Small intestine (tissue), 7 donors: ENCODE measurements at regions not wholly inside any gene's neighbourhood (a gene's known extent, or its start where the extent isn't known, plus 50 kb on each side); places are given as distances from the start of the nearest gene placed in this dataset.

Experiments used
- DNase-seq, 2 donors: peaks; one replicate each; pipeline versions ENCODE4 v3.0.0 to v3.0.0-alpha.2; 2013
- FAIRE-seq: peaks from 2 replicates; lab custom pipeline; 2012; peaks lifted over from hg19 to GRCh38; lab: Jason Lieb, UNC
- H3K27ac ChIP-seq, 3 donors: one replicate each; pipeline ENCODE4 v1.5.1; 2013; ENCODE audit warnings: low read length in 2 of 3, mild to moderate bottlenecking in 2 of 3, control low read depth in 1 of 3, inconsistent platforms in 1 of 3, low read depth in 1 of 3, moderate library complexity in 1 of 3
- H3K27me3 ChIP-seq, 3 donors: one replicate each; pipeline ENCODE4 v1.6.1; 2013; ENCODE audit warnings: low read length in 3 of 3, inconsistent platforms in 1 of 3; ENCODE audit not compliant: control insufficient read depth in 3 of 3, insufficient read depth in 3 of 3
- H3K36me3 ChIP-seq, 3 donors: one replicate each; pipeline ENCODE4 v1.6.1; 2013; ENCODE audit warnings: low read length in 3 of 3, inconsistent platforms in 1 of 3, low read depth in 1 of 3, mild to moderate bottlenecking in 1 of 3, moderate library complexity in 1 of 3; ENCODE audit not compliant: control insufficient read depth in 3 of 3, insufficient read depth in 2 of 3
- H3K4me1 ChIP-seq, 3 donors: one replicate each; pipeline ENCODE4 v1.6.1; 2013; ENCODE audit warnings: low read length in 2 of 3, inconsistent platforms in 1 of 3, low read depth in 1 of 3, mild to moderate bottlenecking in 1 of 3, moderate library complexity in 1 of 3; ENCODE audit not compliant: control insufficient read depth in 3 of 3, insufficient read depth in 2 of 3
- H3K4me3 ChIP-seq, 3 donors: one replicate each; pipeline ENCODE4 v1.5.1; 2013; ENCODE audit warnings: low read length in 3 of 3, control low read depth in 1 of 3, inconsistent platforms in 1 of 3, low read depth in 1 of 3, mild to moderate bottlenecking in 1 of 3, moderate library complexity in 1 of 3
- H3K9me3 ChIP-seq, 2 donors: one replicate each; pipeline ENCODE4 v1.6.1; 2013; ENCODE audit warnings: low read depth in 1 of 2, low read length in 1 of 2; ENCODE audit not compliant: control insufficient read depth in 2 of 2, insufficient read depth in 1 of 2
- WGBS, 3 donors: extraction: QIAGEN DNeasy Blood & Tissue Kit; methylation state at CpG; one replicate each; pipeline ENCODE4 v1.1.7; 2013; 5-methylcytosine and 5-hydroxymethylcytosine counted together
- donor health status: healthy with polysubstance abuse.
- donor health status: control.
- donor health status: control.
- donor health status: Bipolar disorder and iron deficiency.
- donor health status: healthy.

DNA sequence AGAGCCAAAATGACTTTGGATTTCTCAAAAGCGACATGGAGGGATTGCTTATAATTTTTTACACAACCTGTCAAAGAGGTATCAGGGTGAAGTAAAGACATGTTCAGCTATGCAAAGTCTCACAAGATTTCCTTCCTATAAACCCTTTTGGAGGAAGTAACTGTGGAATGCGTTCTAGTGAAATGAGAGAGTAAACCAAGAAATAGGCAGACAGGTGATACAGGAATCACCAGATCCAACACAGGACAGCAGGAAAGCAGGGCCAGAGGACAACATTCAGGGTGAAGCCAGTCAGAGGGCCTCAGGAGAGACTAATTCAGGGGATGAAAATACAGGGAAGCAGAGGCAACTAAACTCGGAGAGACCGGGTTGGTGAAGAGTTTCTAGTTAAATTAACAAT lies 90.4 kb upstream of the MTNR1B start:
- Histone ChIP-seq H3K36me3 (no peaks in the 10 kb centered on the region), H3K27ac (no peak overlapping the region), H3K9me3 (no peaks in the 10 kb centered on the region), H3K27me3 (peaks cover 0 to 4% (median 0%) of the 10 kb centered on the region in 3 donors), H3K4me1 (no peaks in the 10 kb centered on the region), H3K4me3 (no peak overlapping the region)
- WGBS, 3 donors, result 77 to 82% (median 79%) methylated on average over 4 of the region's 4 CpGs
- no peak for DNase-seq
- FAIRE-seq, result no peak

DNA sequence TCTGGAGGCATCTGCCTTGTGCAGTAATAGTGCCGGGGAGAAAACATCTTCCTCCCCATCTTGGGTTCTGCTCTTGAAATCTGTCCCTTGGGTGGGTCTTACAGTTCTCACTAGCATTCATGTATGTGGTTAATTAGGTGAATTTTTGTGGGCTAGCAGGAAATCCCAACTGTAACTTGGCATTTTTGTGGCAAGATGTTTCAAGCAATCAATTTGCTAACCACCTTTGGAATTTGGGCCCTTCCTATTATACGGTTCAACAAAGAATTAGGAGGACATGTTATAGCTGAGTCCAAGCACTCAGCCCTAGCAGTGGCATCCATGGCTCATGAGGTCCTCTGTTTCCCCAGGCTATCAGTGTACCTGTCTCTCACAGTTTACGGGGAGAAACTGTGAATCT lies 89.1 kb upstream of the MTNR1B start:
- 82 to 90% (median 85%) methylated on average over 3 of the region's 3 CpGs for WGBS, 3 donors
- no peak for DNase-seq
- Histone ChIP-seq H3K36me3 (no peaks in the 10 kb centered on the region), H3K27ac (no peak overlapping the region), H3K4me1 (no peaks in the 10 kb centered on the region), H3K27me3 (peaks cover 0 to 4% (median 0%) of the 10 kb centered on the region in 3 donors), H3K9me3 (no peaks in the 10 kb centered on the region), H3K4me3 (no peak overlapping the region)
- no peak for FAIRE-seq

DNA sequence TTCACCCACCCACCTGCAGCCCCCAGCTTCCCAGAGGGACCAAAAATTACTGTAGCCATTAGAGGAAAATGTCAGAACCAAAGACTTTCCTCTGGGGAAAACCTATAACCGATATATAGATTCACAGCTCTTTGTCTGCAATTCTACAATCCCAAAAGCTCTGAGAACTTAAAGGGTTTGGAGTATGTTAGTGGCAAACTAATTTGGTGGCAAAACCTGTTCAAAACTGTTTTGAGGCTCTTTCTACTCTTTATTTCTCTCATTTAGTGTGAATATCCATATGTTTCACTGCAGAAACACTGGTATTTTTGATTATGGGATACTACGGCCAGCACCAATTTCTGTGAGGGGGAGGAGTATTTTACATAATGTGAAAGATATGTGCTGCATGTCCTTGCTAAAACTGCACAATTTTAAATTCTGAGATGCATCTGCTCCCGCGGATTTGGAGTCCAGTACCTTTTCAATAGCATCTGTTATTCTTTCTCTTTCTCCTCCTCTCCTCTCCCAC lies 87.5 kb upstream of the MTNR1B start:
- H3K9me3 ChIP-seq, result no peaks in the 10 kb centered on the region
- H3K4me1 ChIP-seq, result no peaks in the 10 kb centered on the region
- DNase-seq (no peak), FAIRE-seq (no peak)
- 92 to 93% (median 92%) methylated on average over 4 of the region's 4 CpGs for WGBS, 3 donors
- peaks cover 0 to 4% (median 0%) of the 10 kb centered on the region in 3 donors for H3K27me3 ChIP-seq
- H3K27ac ChIP-seq, result no peak overlapping the region
- H3K4me3 ChIP-seq, result no peak overlapping the region
- no peaks in the 10 kb centered on the region for H3K36me3 ChIP-seq

DNA sequence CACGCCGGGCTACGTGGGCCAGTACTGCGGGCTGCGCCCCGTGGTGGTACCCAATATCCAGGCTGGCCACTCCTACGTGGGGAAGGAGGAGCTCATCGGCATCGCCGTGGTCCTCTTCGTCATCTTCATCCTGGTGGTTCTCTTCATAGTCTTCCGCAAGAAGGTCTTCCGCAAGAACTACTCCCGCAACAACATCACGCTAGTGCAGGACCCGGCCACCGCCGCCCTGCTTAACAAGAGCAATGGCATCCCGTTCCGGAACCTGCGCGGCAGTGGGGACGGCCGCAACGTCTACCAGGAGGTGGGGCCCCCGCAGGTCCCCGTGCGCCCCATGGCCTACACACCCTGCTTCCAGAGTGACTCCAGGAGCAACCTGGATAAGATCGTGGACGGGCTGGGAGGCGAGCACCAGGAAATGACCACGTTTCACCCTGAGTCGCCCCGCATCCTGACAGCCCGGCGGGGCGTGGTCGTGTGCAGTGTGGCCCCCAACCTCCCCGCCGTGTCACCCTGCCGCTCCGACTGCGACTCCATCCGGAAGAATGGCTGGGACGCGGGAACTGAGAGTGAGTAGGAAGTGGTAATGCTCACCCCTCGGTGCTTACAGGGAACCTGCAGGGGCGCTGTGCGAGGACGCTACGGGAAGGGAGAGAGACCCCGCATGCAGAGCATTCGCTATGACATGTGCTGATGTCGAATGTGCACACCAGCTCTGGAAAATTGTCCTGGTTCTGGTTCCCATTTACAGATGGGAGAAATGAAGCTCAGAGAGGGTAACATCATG lies 86.4 kb upstream of the MTNR1B start:
- H3K27me3 ChIP-seq, result no peaks in the 10 kb centered on the region
- WGBS, 3 donors, result 93 to 95% (median 93%) methylated on average over 54 of the region's 54 CpGs

DNA sequence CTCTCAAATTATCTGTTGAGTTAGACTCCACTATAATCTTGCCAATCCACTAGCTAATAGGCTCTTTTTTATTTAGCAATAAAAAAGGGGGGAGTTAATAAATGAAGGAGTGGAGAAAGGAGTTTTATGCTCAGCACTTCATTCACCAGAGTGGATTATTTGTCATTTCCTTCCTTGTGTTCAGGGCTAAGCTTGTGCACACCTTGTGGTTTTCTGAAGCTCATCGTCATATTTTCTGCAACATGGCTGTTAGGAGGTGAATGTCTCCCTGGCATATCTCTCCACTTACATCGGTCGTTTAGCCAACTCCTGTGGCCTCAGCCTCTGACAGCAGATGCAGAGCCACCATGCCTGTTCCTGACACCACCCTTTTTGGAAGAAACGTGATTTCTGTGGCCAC lies 83.9 kb upstream of the MTNR1B start:
- no peaks in the 10 kb centered on the region for H3K4me1 ChIP-seq
- H3K4me3 ChIP-seq, result no peak overlapping the region
- H3K36me3 ChIP-seq, result no peaks in the 10 kb centered on the region
- no peak overlapping the region for H3K27ac ChIP-seq
- WGBS, 3 donors, result 61 to 70% (median 66%) methylated on average over 4 of the region's 4 CpGs
- DNase-seq (no peak), FAIRE-seq (no peak)
- H3K9me3 ChIP-seq, result no peaks in the 10 kb centered on the region
- H3K27me3 ChIP-seq, result no peaks in the 10 kb centered on the region

More for the DNA sequence above, 86.4 kb upstream of the MTNR1B start:
- Histone ChIP-seq H3K36me3 (no peaks in the 10 kb centered on the region), H3K4me3 (no peak overlapping the region), H3K27ac (no peak overlapping the region), H3K4me1 (no peaks in the 10 kb centered on the region), H3K9me3 (no peaks in the 10 kb centered on the region)
- no peak for DNase-seq
- no peak for FAIRE-seq

DNA sequence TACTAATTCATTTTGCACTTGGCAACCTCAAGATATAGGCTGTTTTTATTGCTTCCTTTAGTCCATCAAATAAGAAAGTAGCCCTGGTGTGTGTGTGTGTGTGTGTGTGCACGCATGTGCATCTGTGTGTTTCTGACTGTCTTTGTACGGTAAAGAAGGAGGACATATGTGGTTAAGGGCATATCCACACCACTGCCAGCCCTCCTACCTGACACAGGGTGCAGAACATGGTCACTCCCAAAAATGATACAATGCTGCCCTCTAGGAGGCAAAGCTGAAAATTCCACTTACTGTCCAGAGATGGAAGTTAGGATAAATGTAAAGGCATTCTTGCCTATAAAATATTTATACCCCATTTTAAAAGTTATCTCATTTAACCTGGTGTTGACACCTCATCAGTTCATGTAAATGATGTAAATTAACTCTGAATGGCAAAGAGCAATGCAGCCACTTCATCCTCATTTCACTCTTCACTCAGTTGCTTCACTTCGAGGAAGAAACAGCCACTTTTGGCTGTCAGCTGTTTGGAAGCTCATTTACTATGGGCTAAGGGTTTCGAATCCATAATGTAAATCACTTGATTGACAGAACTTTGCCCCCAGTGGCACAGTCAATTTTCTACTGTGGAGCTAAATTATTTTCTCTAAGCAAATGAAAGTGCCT lies 83.1 kb upstream of the MTNR1B start:
- no peak overlapping the region for H3K27ac ChIP-seq
- H3K9me3 ChIP-seq, result no peaks in the 10 kb centered on the region
- H3K4me3 ChIP-seq, result no peak overlapping the region
- H3K4me1 ChIP-seq, result no peaks in the 10 kb centered on the region
- no peaks in the 10 kb centered on the region for H3K27me3 ChIP-seq
- DNase-seq (peak; percentile 38 to 61), FAIRE-seq (no peak)
- H3K36me3 ChIP-seq, result no peaks in the 10 kb centered on the region
- 13 to 25% (median 18%) methylated on average over 4 of the region's 4 CpGs for WGBS, 3 donors

DNA sequence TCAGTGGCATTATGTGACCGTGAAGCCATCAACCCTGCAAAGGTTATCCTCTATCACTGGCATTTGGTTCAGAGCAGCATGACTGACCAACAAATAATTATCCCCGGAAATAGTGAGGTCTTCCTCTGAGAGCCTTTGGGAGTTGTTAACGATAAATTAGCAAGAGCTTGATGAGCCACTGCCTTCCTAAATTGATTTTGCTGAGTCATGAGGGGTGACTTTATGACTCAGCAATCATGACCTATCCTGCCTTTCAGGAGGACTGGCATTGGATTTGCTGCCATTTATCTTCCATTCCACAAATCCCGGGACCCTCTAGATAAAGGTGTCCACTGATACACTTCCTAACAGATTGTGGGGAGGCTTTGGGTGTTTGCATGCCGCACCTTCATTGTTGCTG lies 80.8 kb upstream of the MTNR1B start:
- Histone ChIP-seq H3K27me3 (no peaks in the 10 kb centered on the region), H3K4me1 (no peaks in the 10 kb centered on the region), H3K27ac (no peak overlapping the region), H3K4me3 (no peak overlapping the region), H3K9me3 (no peaks in the 10 kb centered on the region), H3K36me3 (no peaks in the 10 kb centered on the region)
- 65 to 72% (median 69%) methylated on average over 5 of the region's 5 CpGs for WGBS, 3 donors
- FAIRE-seq (no peak), DNase-seq (no peak)

DNA sequence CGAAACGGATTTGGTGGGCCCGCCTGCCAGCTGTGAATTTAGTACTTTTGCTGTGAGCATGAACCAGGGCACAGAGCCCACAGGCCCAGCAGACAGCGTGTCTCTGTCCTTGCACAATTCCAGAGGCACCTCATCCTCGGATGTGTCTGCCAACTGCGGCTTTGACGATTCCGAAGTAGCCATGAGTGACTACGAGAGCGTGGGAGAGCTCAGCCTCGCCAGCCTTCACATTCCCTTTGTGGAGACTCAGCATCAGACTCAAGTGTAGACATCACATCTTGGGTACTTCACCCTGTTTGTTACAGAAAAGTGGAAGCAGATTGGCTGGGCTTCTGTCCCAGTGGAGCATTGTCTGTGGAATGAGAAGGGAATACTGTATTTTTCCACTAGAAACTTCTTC lies 78.6 kb upstream of the MTNR1B start:
- no peaks in the 10 kb centered on the region for H3K9me3 ChIP-seq
- H3K27ac ChIP-seq, result no peak overlapping the region
- DNase-seq (no peak), FAIRE-seq (no peak)
- H3K4me3 ChIP-seq, result no peak overlapping the region
- no peaks in the 10 kb centered on the region for H3K27me3 ChIP-seq
- no peaks in the 10 kb centered on the region for H3K4me1 ChIP-seq
- 86 to 91% (median 89%) methylated on average over 11 of the region's 11 CpGs for WGBS, 3 donors
- H3K36me3 ChIP-seq, result no peaks in the 10 kb centered on the region
